ENCODE measurements at regions not wholly inside any gene's neighbourhood (a gene's known extent, or its start where the extent isn't known, plus 50 kb on each side); places are given as distances from the start of the nearest gene placed in this dataset.

- TF ChIP-seq, protein P1, sequence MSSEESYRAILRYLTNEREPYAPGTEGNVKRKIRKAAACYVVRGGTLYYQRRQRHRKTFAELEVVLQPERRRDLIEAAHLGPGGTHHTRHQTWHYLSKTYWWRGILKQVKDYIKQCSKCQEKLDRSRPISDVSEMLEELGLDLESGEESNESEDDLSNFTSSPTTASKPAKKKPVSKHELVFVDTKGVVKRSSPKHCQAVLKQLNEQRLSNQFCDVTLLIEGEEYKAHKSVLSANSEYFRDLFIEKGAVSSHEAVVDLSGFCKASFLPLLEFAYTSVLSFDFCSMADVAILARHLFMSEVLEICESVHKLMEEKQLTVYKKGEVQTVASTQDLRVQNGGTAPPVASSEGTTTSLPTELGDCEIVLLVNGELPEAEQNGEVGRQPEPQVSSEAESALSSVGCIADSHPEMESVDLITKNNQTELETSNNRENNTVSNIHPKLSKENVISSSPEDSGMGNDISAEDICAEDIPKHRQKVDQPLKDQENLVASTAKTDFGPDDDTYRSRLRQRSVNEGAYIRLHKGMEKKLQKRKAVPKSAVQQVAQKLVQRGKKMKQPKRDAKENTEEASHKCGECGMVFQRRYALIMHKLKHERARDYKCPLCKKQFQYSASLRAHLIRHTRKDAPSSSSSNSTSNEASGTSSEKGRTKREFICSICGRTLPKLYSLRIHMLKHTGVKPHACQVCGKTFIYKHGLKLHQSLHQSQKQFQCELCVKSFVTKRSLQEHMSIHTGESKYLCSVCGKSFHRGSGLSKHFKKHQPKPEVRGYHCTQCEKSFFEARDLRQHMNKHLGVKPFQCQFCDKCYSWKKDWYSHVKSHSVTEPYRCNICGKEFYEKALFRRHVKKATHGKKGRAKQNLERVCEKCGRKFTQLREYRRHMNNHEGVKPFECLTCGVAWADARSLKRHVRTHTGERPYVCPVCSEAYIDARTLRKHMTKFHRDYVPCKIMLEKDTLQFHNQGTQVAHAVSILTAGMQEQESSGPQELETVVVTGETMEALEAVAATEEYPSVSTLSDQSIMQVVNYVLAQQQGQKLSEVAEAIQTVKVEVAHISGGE (CRISPR knock-in tag; IDR thresholded peaks at IDR 0.05) = no peak
- no peak for TF ChIP-seq FOXA1 (IDR thresholded peaks at IDR 0.05; ENCODE audit: borderline replicate concordance)
- TF ChIP-seq RFX5 (IDR thresholded peaks at IDR 0.05; ENCODE audit: low read depth, low read length) = no peak
- no peak for TF ChIP-seq CHD2 (IDR thresholded peaks at IDR 0.05; ENCODE audit: low read depth, low read length)
- no peak for TF ChIP-seq SETDB1 (IDR thresholded peaks at IDR 0.05; ENCODE audit: low read length)
These were observed 222.9 kb downstream of the MTERF1 start for GRCh38 chr7:91657483-91658071.
